ENCODE measurements at regions not wholly inside any gene's neighbourhood (a gene's known extent, or its start where the extent isn't known, plus 50 kb on each side); places are given as distances from the start of the nearest gene placed in this dataset.

- TF ChIP-seq CTCF (IDR thresholded peaks at IDR 0.05) (no peak), EP300 (IDR thresholded peaks at IDR 0.05) (no peak)
These were observed 230.3 kb upstream of the CDYL start for GRCh38 chr6:4545893-4546292.

All from gastroesophageal sphincter (tissue), 3 donors.